NCI-H128 (cell line): ENCODE measurements at regions not wholly inside any gene's neighbourhood (a gene's known extent, or its start where the extent isn't known, plus 50 kb on each side); places are given as distances from the start of the nearest gene placed in this dataset.

Experiments used
- DNase-seq: peaks from one replicate; lab custom pipeline; 2025; ENCODE audit not compliant: unreplicated experiment; lab: John Stamatoyannopoulos, UW

- DNase-seq = no peak
These were observed 157.0 kb downstream of the FAM114A2 start for GRCh38 chr5:153881687-153882086.

GRCh38 chr5:153880106-153880505 is 158.6 kb downstream of the FAM114A2 start:
- DNase-seq = no peak

GRCh38 chr5:153879596-153879995 is 159.1 kb downstream of the FAM114A2 start:
- no peak for DNase-seq

DNA sequence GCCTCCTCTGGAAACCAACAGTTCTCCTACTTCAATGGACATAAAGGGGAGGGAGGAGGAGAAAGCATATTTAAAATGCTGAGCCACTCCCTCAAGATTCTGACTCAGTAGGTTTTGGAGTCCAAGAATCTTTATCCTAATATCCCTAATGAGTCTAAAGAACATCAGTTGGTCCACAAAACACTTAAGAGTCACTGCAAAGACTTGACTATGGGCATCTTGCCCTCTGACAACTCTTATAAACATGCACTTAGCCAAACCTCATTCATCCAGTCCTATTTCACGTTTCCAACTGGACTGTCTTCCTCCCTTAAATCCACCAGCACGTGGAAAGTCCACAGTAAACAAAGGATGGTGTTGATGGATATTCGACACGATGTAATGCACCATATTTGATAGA is 172.5 kb downstream of the FAM114A2 start:
- no peak for DNase-seq

- DNase-seq = no peak
These were observed 173.7 kb downstream of the FAM114A2 start for GRCh38 chr5:153865016-153865415.

DNA sequence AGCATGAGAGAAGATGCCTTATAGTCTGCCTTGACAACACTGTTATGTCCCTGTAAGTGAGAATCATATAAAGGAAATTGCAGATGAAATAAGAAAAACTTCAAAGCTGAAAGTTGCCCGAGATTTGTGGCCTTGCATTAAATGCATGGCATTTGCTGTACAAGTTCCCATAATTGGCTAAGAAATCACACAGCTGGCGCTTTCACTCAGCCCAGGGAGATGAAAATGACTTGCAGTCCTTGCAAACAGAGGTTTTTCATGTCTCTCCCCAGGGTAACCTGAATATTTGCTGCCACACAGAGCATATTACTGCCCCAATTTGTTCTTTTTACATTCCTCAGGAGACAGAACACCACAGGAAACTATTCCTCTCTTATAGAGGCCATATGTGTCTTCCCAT is 174.8 kb downstream of the FAM114A2 start:
- DNase-seq = no peak
